CD14-positive monocyte (primary cell): ENCODE measurements at regions not wholly inside any gene's neighbourhood (a gene's known extent, or its start where the extent isn't known, plus 50 kb on each side); places are given as distances from the start of the nearest gene placed in this dataset.

Source experiments
- DNase-seq, 3 donors: peaks; one replicate each; pipeline ENCODE4 v3.0.0-alpha.2; 2011 to 2022
- H2AFZ ChIP-seq: 2 replicates; pipeline ENCODE4 v1.6.0; 2012; ENCODE audit warnings: mild to moderate bottlenecking, low read depth, low read length, inconsistent platforms; ENCODE audit not compliant: insufficient read depth, poor library complexity, severe bottlenecking
- H3K27ac ChIP-seq, 2 donors: 1 replicate in 1 of 2; 2 replicates in 1 of 2; pipeline ENCODE4 v1.5.1; 2012 to 2013; ENCODE audit warnings: low read length in 2 of 2, control low read depth in 1 of 2, inconsistent platforms in 1 of 2, low read depth in 1 of 2, mild to moderate bottlenecking in 1 of 2
- H3K27me3 ChIP-seq, 2 donors: one replicate each; pipeline versions ENCODE4 v1.6.0 to v1.6.1; 2011 to 2013; ENCODE audit warnings: low read length in 2 of 2; ENCODE audit not compliant: control insufficient read depth in 2 of 2, insufficient read depth in 2 of 2
- H3K36me3 ChIP-seq, 2 donors: replicated peaks in 1 of 2; 1 replicate in 1 of 2; 2 replicates in 1 of 2; pipeline versions ENCODE4 v1.5.1 to v1.6.1; 2012 to 2013; ENCODE audit warnings: low read length in 2 of 2, control low read depth in 1 of 2, inconsistent platforms in 1 of 2, mild to moderate bottlenecking in 1 of 2; ENCODE audit not compliant: insufficient read depth in 2 of 2, control insufficient read depth in 1 of 2
- H3K4me1 ChIP-seq, 2 donors: 1 replicate in 1 of 2; 2 replicates in 1 of 2; pipeline versions ENCODE4 v1.5.1 to v1.6.1; 2012 to 2013; ENCODE audit warnings: low read length in 2 of 2, control low read depth in 1 of 2, inconsistent platforms in 1 of 2, mild to moderate bottlenecking in 1 of 2, moderate library complexity in 1 of 2; ENCODE audit not compliant: insufficient read depth in 2 of 2, control insufficient read depth in 1 of 2
- H3K4me2 ChIP-seq: replicated peaks from 2 replicates; pipeline ENCODE3; 2012; ENCODE audit warnings: low read length, moderate library complexity, mild to moderate bottlenecking; ENCODE audit not compliant: poor library complexity, severe bottlenecking; ENCODE audit errors: extremely low read depth
- H3K4me3 ChIP-seq, 3 experiments: fragments of 200-600 bp in 1 of 3; sonication (generic) in 1 of 3; replicated peaks in 1 of 3; 1 replicate in 2 of 3; 2 replicates in 1 of 3; pipeline ENCODE4 v1.5.1; 2011 to 2013; ENCODE audit warnings: low read length in 3 of 3, mild to moderate bottlenecking in 3 of 3, control low read depth in 2 of 3, low read depth in 2 of 3, inconsistent platforms in 1 of 3, moderate library complexity in 1 of 3
- H3K79me2 ChIP-seq: 2 replicates; pipeline ENCODE4 v1.6.0; 2012; ENCODE audit warnings: mild to moderate bottlenecking, control low read depth, inconsistent platforms, low read length, moderate library complexity; ENCODE audit not compliant: insufficient read depth
- H3K9ac ChIP-seq: 2 replicates; pipeline ENCODE4 v1.6.0; 2017; ENCODE audit warnings: low read length, mild to moderate bottlenecking; ENCODE audit not compliant: insufficient read depth, poor library complexity, severe bottlenecking
- H3K9me3 ChIP-seq, 2 donors: replicated peaks in 1 of 2; 1 replicate in 1 of 2; 2 replicates in 1 of 2; pipeline versions ENCODE4 v1.5.1 to v1.6.1; 2012 to 2013; ENCODE audit warnings: low read length in 2 of 2, control low read depth in 1 of 2; ENCODE audit not compliant: control insufficient read depth in 1 of 2, insufficient read depth in 1 of 2
- H4K20me1 ChIP-seq: 2 replicates; pipeline ENCODE4 v1.6.0; 2012; ENCODE audit warnings: mild to moderate bottlenecking, low read length, control low read depth, moderate library complexity; ENCODE audit not compliant: insufficient read depth
- H3K27ac Mint-ChIP-seq, 7 donors: one replicate each; pipeline ENCODE4 v1.8.0; 2020; ENCODE audit warnings: mild to moderate bottlenecking in 7 of 7, mixed read lengths in 7 of 7, moderate library complexity in 6 of 7, inconsistent platforms in 2 of 7
- H3K27me3 Mint-ChIP-seq, 3 donors: one replicate each; pipeline ENCODE4 v1.8.0; 2021 to 2022; ENCODE audit warnings: low read depth in 3 of 3, mild to moderate bottlenecking in 3 of 3, mixed read lengths in 3 of 3, moderate library complexity in 3 of 3, inconsistent platforms in 1 of 3
- H3K36me3 Mint-ChIP-seq, 2 donors: one replicate each; pipeline ENCODE4 v1.8.0; 2020; ENCODE audit warnings: mixed read lengths in 2 of 2, inconsistent platforms in 1 of 2, mild to moderate bottlenecking in 1 of 2
- H3K4me1 Mint-ChIP-seq: one replicate; pipeline ENCODE4 v1.8.0; 2020; ENCODE audit warnings: mild to moderate bottlenecking, mixed read lengths
- H3K4me3 Mint-ChIP-seq, 2 donors: one replicate each; pipeline ENCODE4 v1.8.0; 2020; ENCODE audit warnings: mild to moderate bottlenecking in 2 of 2, mixed read lengths in 2 of 2, moderate library complexity in 1 of 2
- H3K9me3 Mint-ChIP-seq, 7 donors: one replicate each; pipeline ENCODE4 v1.8.0; 2020 to 2022; ENCODE audit warnings: mixed read lengths in 7 of 7, mild to moderate bottlenecking in 6 of 7, moderate library complexity in 6 of 7, inconsistent platforms in 2 of 7
- WGBS: methylation state at CpG from one replicate; pipeline ENCODE4 v1.1.5; 2013; ENCODE audit warnings: missing lambda C conversion rate; ENCODE audit not compliant: insufficient coverage; 5-methylcytosine and 5-hydroxymethylcytosine counted together
- intact Hi-C, 2 donors: fragments of 100-400 bp; cut with micrococcal nuclease; formaldehyde crosslinking; loops; one replicate each; pipeline versions ENCODE4 v1.15.0 to v1.15.1; 2023
- TF ChIP-seq, protein P1 (sequence below): fragments of 200-600 bp; IDR thresholded peaks from one replicate; pipeline ENCODE4 v1.8.0; 2022; ENCODE audit warnings: antibody characterized with exemption, mild to moderate bottlenecking

DNA sequence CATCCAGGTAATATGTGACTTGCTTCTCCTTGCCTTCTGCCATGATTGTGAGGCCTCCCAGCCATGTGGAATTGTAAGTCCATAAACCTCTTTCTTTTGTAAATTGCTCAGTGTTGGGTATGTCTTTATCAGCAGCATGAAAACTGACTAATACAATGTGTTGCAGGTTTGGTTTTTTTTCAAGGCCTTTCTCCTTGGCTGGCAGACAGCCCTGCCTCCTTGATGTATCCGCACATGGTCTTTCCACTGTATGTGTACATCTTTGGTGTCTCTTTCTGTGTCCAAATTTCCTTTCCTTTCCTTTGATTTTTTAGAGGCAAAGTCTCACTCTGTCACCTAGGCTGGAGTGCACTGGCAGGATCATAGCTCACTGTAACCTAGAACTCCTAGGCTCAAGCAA, 260.1 kb downstream of the TUSC7 start:
- H3K4me3 Mint-ChIP-seq, result no peak overlapping the region
- H3K4me1 Mint-ChIP-seq, result no peaks in the 10 kb centered on the region
- no peak overlapping the region for H3K27ac Mint-ChIP-seq

DNA sequence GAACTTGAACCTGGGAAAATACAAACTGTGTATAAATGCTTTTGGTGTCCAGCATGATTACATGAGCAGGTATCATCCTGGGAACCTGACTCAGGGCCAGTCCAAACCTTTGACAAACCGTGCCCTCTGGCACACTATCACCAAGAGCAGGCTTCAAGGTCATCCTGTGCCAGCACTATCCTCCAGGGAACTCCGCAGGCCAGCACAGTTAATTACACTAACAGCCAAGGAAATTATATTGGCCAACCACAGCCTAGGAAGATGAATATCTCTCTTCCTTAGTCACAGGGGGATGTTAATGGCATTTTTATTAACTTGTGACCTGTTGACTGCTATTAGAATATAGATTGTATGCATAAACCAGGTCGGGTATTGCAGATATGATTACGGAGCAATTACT, 262.0 kb downstream of the TUSC7 start:
- no peak overlapping the region for H3K4me2 ChIP-seq
- no peak for DNase-seq

More for the DNA sequence above, 260.1 kb downstream of the TUSC7 start:
- Histone ChIP-seq H3K4me3 (no peak overlapping the region), H3K79me2 (no peaks in the 10 kb centered on the region), H3K27ac (no peak overlapping the region), H3K9me3 (no peaks in the 10 kb centered on the region), H3K27me3 (no peaks in the 10 kb centered on the region), H2AFZ (no peak overlapping the region), H4K20me1 (no peaks in the 10 kb centered on the region), H3K9ac (no peak overlapping the region), H3K4me1 (no peaks in the 10 kb centered on the region), H3K36me3 (no peaks in the 10 kb centered on the region), H3K4me2 (no peak overlapping the region)
- intact Hi-C loops, result no loop called here
- H3K36me3 Mint-ChIP-seq, result no peaks in the 10 kb centered on the region
- H3K27me3 Mint-ChIP-seq, result no peaks in the 10 kb centered on the region
- TF ChIP-seq, protein P1, sequence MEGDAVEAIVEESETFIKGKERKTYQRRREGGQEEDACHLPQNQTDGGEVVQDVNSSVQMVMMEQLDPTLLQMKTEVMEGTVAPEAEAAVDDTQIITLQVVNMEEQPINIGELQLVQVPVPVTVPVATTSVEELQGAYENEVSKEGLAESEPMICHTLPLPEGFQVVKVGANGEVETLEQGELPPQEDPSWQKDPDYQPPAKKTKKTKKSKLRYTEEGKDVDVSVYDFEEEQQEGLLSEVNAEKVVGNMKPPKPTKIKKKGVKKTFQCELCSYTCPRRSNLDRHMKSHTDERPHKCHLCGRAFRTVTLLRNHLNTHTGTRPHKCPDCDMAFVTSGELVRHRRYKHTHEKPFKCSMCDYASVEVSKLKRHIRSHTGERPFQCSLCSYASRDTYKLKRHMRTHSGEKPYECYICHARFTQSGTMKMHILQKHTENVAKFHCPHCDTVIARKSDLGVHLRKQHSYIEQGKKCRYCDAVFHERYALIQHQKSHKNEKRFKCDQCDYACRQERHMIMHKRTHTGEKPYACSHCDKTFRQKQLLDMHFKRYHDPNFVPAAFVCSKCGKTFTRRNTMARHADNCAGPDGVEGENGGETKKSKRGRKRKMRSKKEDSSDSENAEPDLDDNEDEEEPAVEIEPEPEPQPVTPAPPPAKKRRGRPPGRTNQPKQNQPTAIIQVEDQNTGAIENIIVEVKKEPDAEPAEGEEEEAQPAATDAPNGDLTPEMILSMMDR, result no peak
- H3K9me3 Mint-ChIP-seq, result no peaks in the 10 kb centered on the region
- WGBS, result no CpG with 5 or more reads among the region's 1 CpG
- no peak for DNase-seq

More for the DNA sequence above, 262.0 kb downstream of the TUSC7 start:
- Histone ChIP-seq H3K9ac (no peak overlapping the region), H3K79me2 (no peaks in the 10 kb centered on the region), H3K36me3 (no peaks in the 10 kb centered on the region), H3K27ac (no peak overlapping the region), H3K4me1 (no peaks in the 10 kb centered on the region), H3K27me3 (no peaks in the 10 kb centered on the region), H3K4me3 (no peak overlapping the region), H3K9me3 (no peaks in the 10 kb centered on the region), H2AFZ (no peak overlapping the region), H4K20me1 (no peaks in the 10 kb centered on the region)
- Mint-ChIP-seq H3K9me3 (no peaks in the 10 kb centered on the region), H3K4me3 (no peak overlapping the region), H3K27me3 (no peaks in the 10 kb centered on the region), H3K36me3 (no peaks in the 10 kb centered on the region), H3K27ac (no peak overlapping the region), H3K4me1 (no peaks in the 10 kb centered on the region)
- intact Hi-C loops, result no loop called here
- TF ChIP-seq, protein P1, result no peak
- WGBS, result 70% methylated on average over 3 of the region's 4 CpGs
